Left lung (tissue), 4 donors: ENCODE measurements at regions not wholly inside any gene's neighbourhood (a gene's known extent, or its start where the extent isn't known, plus 50 kb on each side); places are given as distances from the start of the nearest gene placed in this dataset.

Experiments used
- ATAC-seq: fragments of 200-7000 bp; cut with Tn5 transposase; one replicate; pipeline ENCODE4 v1.9.1; 2020; ENCODE audit warnings: moderate library complexity
- DNase-seq, 4 donors: peaks; one replicate each; pipeline ENCODE4 v3.0.0-alpha.2; 2013 to 2020
- H3K27ac ChIP-seq, 2 donors: fragments of 200-600 bp; sonication (generic) in 1 of 2; one replicate each; pipeline versions ENCODE4 v1.5.0 to v1.8.0; 2020 to 2021
- H3K27me3 ChIP-seq, 2 donors: fragments of 200-600 bp; sonication (generic) in 1 of 2; one replicate each; pipeline versions ENCODE4 v1.5.0 to v1.8.0; 2020 to 2021
- H3K36me3 ChIP-seq, 2 donors: fragments of 200-600 bp; sonication (generic) in 1 of 2; one replicate each; pipeline versions ENCODE4 v1.5.0 to v1.8.0; 2020 to 2021
- H3K4me1 ChIP-seq, 2 donors: fragments of 200-600 bp; one replicate each; pipeline ENCODE4 v1.8.0; 2021
- H3K4me3 ChIP-seq, 2 donors: fragments of 200-600 bp; sonication (generic) in 1 of 2; one replicate each; pipeline versions ENCODE4 v1.5.0 to v1.8.0; 2020 to 2021; ENCODE audit warnings: mild to moderate bottlenecking in 1 of 2
- H3K9me3 ChIP-seq, 2 donors: fragments of 200-600 bp; sonication (generic) in 1 of 2; one replicate each; pipeline versions ENCODE4 v1.5.0 to v1.8.0; 2020 to 2021
- intact Hi-C, 2 donors: fragments of 100-400 bp; cut with DNase I; formaldehyde crosslinking; loops; one replicate each; pipeline versions ENCODE4 v1.11.2 to v1.14.2; 2022
- TF ChIP-seq, protein P1 (sequence below), 2 donors: fragments of 200-600 bp; sonication (generic) in 1 of 2; IDR thresholded peaks; one replicate each; pipeline versions ENCODE4 v1.5.0 to v1.8.0; 2021; ENCODE audit warnings: antibody characterized with exemption in 2 of 2
- donor health status: DM: no; HTN: yes; CAD: no.
- donor health status: DM: no; HTN: no; CAD: no.

DNA sequence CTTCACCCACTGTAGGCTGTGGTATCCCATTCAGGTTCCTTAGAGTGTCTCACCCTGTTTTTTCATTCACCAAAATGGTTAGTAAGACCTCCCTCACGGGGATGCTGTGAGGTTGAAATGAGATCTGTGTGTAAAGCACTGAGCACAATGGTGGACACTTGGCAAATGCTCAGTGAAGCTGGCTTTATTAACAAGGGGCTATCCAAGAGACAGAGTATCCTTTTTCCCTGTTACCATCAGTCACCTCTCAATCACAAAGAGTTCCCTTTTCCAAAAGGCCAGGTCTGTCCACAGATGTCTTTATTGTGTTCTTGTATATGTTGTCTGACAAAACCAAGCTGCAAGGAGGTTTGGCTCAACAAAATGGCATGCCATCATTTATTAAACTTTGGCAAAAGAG, 138.9 kb upstream of the RARB start:
- Histone ChIP-seq H3K4me3 (no peak overlapping the region), H3K4me1 (no peaks in the 10 kb centered on the region), H3K36me3 (no peaks in the 10 kb centered on the region), H3K9me3 (no peaks in the 10 kb centered on the region), H3K27me3 (no peaks in the 10 kb centered on the region), H3K27ac (no peak overlapping the region)
- intact Hi-C loops, result no loop called here
- TF ChIP-seq, protein P1, sequence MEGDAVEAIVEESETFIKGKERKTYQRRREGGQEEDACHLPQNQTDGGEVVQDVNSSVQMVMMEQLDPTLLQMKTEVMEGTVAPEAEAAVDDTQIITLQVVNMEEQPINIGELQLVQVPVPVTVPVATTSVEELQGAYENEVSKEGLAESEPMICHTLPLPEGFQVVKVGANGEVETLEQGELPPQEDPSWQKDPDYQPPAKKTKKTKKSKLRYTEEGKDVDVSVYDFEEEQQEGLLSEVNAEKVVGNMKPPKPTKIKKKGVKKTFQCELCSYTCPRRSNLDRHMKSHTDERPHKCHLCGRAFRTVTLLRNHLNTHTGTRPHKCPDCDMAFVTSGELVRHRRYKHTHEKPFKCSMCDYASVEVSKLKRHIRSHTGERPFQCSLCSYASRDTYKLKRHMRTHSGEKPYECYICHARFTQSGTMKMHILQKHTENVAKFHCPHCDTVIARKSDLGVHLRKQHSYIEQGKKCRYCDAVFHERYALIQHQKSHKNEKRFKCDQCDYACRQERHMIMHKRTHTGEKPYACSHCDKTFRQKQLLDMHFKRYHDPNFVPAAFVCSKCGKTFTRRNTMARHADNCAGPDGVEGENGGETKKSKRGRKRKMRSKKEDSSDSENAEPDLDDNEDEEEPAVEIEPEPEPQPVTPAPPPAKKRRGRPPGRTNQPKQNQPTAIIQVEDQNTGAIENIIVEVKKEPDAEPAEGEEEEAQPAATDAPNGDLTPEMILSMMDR (IDR thresholded peaks at IDR 0.05), result no peak
- ATAC-seq (no peak), DNase-seq (no peak)

DNA sequence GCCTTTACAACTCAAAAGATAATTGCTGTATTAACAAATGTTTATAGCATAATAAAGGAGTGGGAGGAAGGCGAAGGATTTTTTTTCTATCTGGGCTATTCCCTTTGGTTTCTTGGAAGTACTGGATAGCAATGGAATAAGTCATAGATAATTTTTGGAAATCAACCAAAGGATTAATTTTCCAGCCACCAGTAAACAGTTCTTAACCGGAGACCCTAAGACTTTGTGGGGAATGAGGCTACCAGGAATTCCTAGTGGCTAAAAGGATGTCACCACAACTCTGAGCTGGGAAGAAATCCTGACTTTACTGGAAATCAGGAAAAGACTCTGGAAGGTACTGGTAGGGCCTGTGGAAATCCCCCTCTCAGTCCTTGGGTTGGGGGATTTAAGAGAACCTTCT, 138.4 kb upstream of the RARB start:
- TF ChIP-seq, protein P1 (IDR thresholded peaks at IDR 0.05), result no peak
- H3K4me3 ChIP-seq, result no peak overlapping the region
- intact Hi-C loops, result no loop called here
- ATAC-seq (no peak), DNase-seq (no peak)
- no peaks in the 10 kb centered on the region for H3K27me3 ChIP-seq
- H3K27ac ChIP-seq, result no peak overlapping the region
- no peaks in the 10 kb centered on the region for H3K4me1 ChIP-seq
- no peaks in the 10 kb centered on the region for H3K9me3 ChIP-seq
- no peaks in the 10 kb centered on the region for H3K36me3 ChIP-seq

DNA sequence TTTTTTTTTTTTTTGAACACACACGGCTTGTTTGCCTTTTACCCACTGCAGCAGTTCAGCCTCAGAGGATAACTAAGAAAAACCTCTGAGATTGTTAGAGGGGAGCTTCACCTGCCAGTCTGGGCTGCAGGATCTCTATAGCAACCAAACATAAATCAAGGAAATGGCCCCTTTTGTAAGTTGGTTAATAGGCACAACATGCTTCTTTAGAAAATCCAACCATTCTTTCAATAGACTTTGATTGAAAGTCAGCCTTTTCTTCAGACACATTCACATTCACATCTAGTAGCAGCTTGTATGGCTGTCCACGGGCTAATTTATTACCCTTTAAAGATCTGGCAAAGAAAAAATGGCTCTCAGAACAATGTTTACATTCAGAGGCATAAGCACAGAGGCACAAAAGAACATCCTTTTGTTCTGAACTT, 136.6 kb upstream of the RARB start:
- Histone ChIP-seq H3K27ac (no peak overlapping the region), H3K4me3 (no peak overlapping the region), H3K36me3 (no peaks in the 10 kb centered on the region), H3K4me1 (no peaks in the 10 kb centered on the region), H3K9me3 (no peaks in the 10 kb centered on the region), H3K27me3 (no peaks in the 10 kb centered on the region)
- DNase-seq (peak in 1 of 4 donors; percentile 2), ATAC-seq (no peak)
- TF ChIP-seq, protein P1 (IDR thresholded peaks at IDR 0.05), result no peak
- intact Hi-C loops, result no loop called here

DNA sequence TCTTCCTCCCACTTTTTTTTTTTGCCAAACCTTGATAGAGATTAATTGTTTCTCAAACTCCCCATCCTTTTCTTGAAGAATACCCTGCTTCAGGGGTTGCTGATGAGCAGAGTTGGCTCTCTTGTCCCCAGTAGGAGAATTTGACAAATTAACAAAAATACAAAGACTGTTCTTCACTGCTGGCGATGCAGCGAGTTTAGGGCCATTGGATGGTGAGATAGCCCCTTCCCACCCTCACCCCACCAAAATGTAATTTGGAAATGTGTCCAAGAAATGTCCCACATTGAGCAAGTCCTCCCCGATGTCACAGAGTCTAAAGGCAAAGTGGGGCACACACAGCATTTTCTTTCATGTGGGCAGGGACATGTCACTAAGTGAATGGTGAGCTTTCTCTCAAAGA, 136.0 kb upstream of the RARB start:
- ATAC-seq (no peak), DNase-seq (no peak)
- TF ChIP-seq, protein P1 (IDR thresholded peaks at IDR 0.05), result no peak
- no peaks in the 10 kb centered on the region for H3K9me3 ChIP-seq
- no peak overlapping the region for H3K4me3 ChIP-seq
- intact Hi-C loops, result no loop called here
- H3K4me1 ChIP-seq, result no peaks in the 10 kb centered on the region
- H3K27ac ChIP-seq, result no peak overlapping the region
- H3K36me3 ChIP-seq, result no peaks in the 10 kb centered on the region
- H3K27me3 ChIP-seq, result no peaks in the 10 kb centered on the region

DNA sequence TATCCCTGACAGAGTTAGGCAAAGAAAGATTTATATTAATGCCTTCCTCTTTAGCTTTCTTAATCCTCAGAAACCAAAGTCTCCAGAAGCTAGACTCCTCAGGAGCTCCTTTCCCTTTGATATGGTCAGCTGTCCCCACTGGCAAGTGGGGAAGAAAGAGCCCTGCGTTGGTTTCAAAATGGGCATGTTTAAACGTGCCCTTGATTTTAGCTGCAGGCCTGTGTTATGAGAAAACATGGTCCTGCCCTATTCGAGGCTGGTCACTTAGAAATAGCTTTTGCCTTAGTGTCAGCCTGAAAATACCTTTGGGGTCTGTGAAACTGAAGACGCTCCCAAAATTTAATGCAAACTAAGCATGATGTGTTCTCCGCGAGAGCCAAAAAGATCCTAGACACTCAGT, 135.5 kb upstream of the RARB start:
- no peaks in the 10 kb centered on the region for H3K9me3 ChIP-seq
- H3K27me3 ChIP-seq, result no peaks in the 10 kb centered on the region
- no peak overlapping the region for H3K4me3 ChIP-seq
- no peak overlapping the region for H3K27ac ChIP-seq
- ATAC-seq, result no peak
- no peak for DNase-seq
- TF ChIP-seq, protein P1 (IDR thresholded peaks at IDR 0.05), result no peak
- no peaks in the 10 kb centered on the region for H3K36me3 ChIP-seq
- no peaks in the 10 kb centered on the region for H3K4me1 ChIP-seq
- intact Hi-C loops, result no loop called here
